Astrocyte (in vitro differentiated cells and primary cell): ENCODE measurements at regions not wholly inside any gene's neighbourhood (a gene's known extent, or its start where the extent isn't known, plus 50 kb on each side); places are given as distances from the start of the nearest gene placed in this dataset.

ENCODE experiments used
- DNase-seq: peaks from one replicate; pipeline ENCODE4 v3.0.0-alpha.2; 2010; ENCODE audit warnings: low read depth
- FAIRE-seq: peaks from 2 replicates; lab custom pipeline; 2011; peaks lifted over from hg19 to GRCh38; lab: Jason Lieb, UNC
- H2AFZ ChIP-seq: 2 replicates; pipeline ENCODE4 v1.6.0; 2012; ENCODE audit warnings: low read depth, low read length, inconsistent platforms
- H3K27ac ChIP-seq: 2 replicates; pipeline ENCODE4 v1.5.1; 2011; ENCODE audit warnings: low read depth, low read length, inconsistent platforms
- H3K27me3 ChIP-seq: 2 replicates; pipeline ENCODE4 v1.6.0; 2011; ENCODE audit warnings: low read length, inconsistent platforms; ENCODE audit not compliant: insufficient read depth
- H3K36me3 ChIP-seq: 2 replicates; pipeline ENCODE4 v1.5.1; 2011; ENCODE audit warnings: low read length, inconsistent platforms; ENCODE audit not compliant: insufficient read depth
- H3K4me1 ChIP-seq: 2 replicates; pipeline ENCODE4 v1.5.1; 2011; ENCODE audit warnings: low read length, inconsistent platforms; ENCODE audit not compliant: insufficient read depth
- H3K4me2 ChIP-seq: 2 replicates; pipeline ENCODE4 v1.6.0; 2012; ENCODE audit warnings: low read length, inconsistent platforms
- H3K4me3 ChIP-seq: 2 replicates; pipeline ENCODE4 v1.5.1; 2011; ENCODE audit warnings: low read depth, mild to moderate bottlenecking, low read length, inconsistent platforms; ENCODE audit not compliant: insufficient read depth
- H3K79me2 ChIP-seq: 2 replicates; pipeline ENCODE4 v1.6.0; 2012; ENCODE audit warnings: mild to moderate bottlenecking, low read length, inconsistent platforms; ENCODE audit not compliant: insufficient read depth
- H3K9ac ChIP-seq: 2 replicates; pipeline ENCODE4 v1.6.0; 2012; ENCODE audit warnings: mild to moderate bottlenecking, low read length, inconsistent platforms
- H3K9me3 ChIP-seq: 2 replicates; pipeline ENCODE4 v1.5.1; 2012; ENCODE audit warnings: low read depth, mild to moderate bottlenecking, low read length, inconsistent platforms; ENCODE audit not compliant: insufficient read depth
- H4K20me1 ChIP-seq: 2 replicates; pipeline ENCODE4 v1.6.0; 2012; ENCODE audit warnings: low read length, inconsistent platforms; ENCODE audit not compliant: insufficient read depth
- H3K27ac Mint-ChIP-seq: one replicate; pipeline ENCODE4 v1.8.0; 2021; ENCODE audit warnings: mild to moderate bottlenecking, mixed read lengths; ENCODE audit not compliant: unreplicated experiment
- H3K27me3 Mint-ChIP-seq: one replicate; pipeline ENCODE4 v1.8.0; 2021; ENCODE audit warnings: low read depth, mixed read lengths; ENCODE audit not compliant: unreplicated experiment
- H3K36me3 Mint-ChIP-seq: one replicate; pipeline ENCODE4 v1.8.0; 2021; ENCODE audit warnings: low read depth, mixed read lengths; ENCODE audit not compliant: unreplicated experiment
- H3K4me1 Mint-ChIP-seq: one replicate; pipeline ENCODE4 v1.8.0; 2021; ENCODE audit warnings: low read depth, mixed read lengths; ENCODE audit not compliant: unreplicated experiment
- H3K4me3 Mint-ChIP-seq: one replicate; pipeline ENCODE4 v1.8.0; 2021; ENCODE audit warnings: mild to moderate bottlenecking, moderate library complexity, mixed read lengths; ENCODE audit not compliant: unreplicated experiment
- H3K9me3 Mint-ChIP-seq: one replicate; pipeline ENCODE4 v1.8.0; 2021; ENCODE audit warnings: mild to moderate bottlenecking, mixed read lengths; ENCODE audit not compliant: unreplicated experiment
- CTCF ChIP-seq: IDR thresholded peaks from 2 replicates; pipeline ENCODE4 v1.5.1; 2011; ENCODE audit warnings: low read depth, mild to moderate bottlenecking, inconsistent platforms, low read length, moderate library complexity; ENCODE audit not compliant: insufficient read depth
- EZH2 ChIP-seq: IDR thresholded peaks from 2 replicates; pipeline ENCODE4 v1.6.1; 2012; ENCODE audit warnings: mild to moderate bottlenecking, low read length, inconsistent platforms; ENCODE audit not compliant: insufficient read depth

GRCh38 chr22:47902646-47903180 is 1140.3 kb downstream of the TBC1D22A start:
- no peaks in the 10 kb centered on the region for H3K79me2 ChIP-seq
- no peak overlapping the region for H3K4me3 Mint-ChIP-seq
- H3K27ac ChIP-seq, result no peak overlapping the region
- H2AFZ ChIP-seq, result no peak overlapping the region
- FAIRE-seq (no peak), DNase-seq (no peak)
- H3K27me3 ChIP-seq, result no peaks in the 10 kb centered on the region
- H3K4me1 Mint-ChIP-seq, result no peaks in the 10 kb centered on the region
- H3K4me1 ChIP-seq, result no peaks in the 10 kb centered on the region
- H3K36me3 Mint-ChIP-seq, result no peaks in the 10 kb centered on the region
- H3K27me3 Mint-ChIP-seq, result no peaks in the 10 kb centered on the region
- H3K9me3 ChIP-seq, result peaks cover 11% of the 10 kb centered on the region
- no peaks in the 10 kb centered on the region for H4K20me1 ChIP-seq
- H3K4me3 ChIP-seq, result no peak overlapping the region
- H3K9ac ChIP-seq, result no peak overlapping the region
- H3K4me2 ChIP-seq, result no peak overlapping the region
- TF ChIP-seq EZH2 (no peak), CTCF (no peak)
- H3K9me3 Mint-ChIP-seq, result peaks cover 3% of the 10 kb centered on the region
- no peaks in the 10 kb centered on the region for H3K36me3 ChIP-seq
- H3K27ac Mint-ChIP-seq, result no peak overlapping the region

GRCh38 chr22:47901911-47902310 is 1139.5 kb downstream of the TBC1D22A start:
- Histone ChIP-seq H4K20me1 (no peaks in the 10 kb centered on the region), H3K4me3 (no peak overlapping the region), H3K4me2 (no peak overlapping the region), H3K27me3 (no peaks in the 10 kb centered on the region), H3K9ac (no peak overlapping the region), H3K4me1 (no peaks in the 10 kb centered on the region), H3K79me2 (no peaks in the 10 kb centered on the region), H3K9me3 (peaks cover 11% of the 10 kb centered on the region), H3K27ac (no peak overlapping the region), H2AFZ (no peak overlapping the region), H3K36me3 (no peaks in the 10 kb centered on the region)
- H3K27me3 Mint-ChIP-seq, result no peaks in the 10 kb centered on the region
- no peaks in the 10 kb centered on the region for H3K4me1 Mint-ChIP-seq
- no peak for FAIRE-seq
- H3K27ac Mint-ChIP-seq, result no peak overlapping the region
- no peak for TF ChIP-seq EZH2
- no peaks in the 10 kb centered on the region for H3K36me3 Mint-ChIP-seq
- DNase-seq, result no peak
- no peak overlapping the region for H3K4me3 Mint-ChIP-seq
- peaks cover 3% of the 10 kb centered on the region for H3K9me3 Mint-ChIP-seq

GRCh38 chr22:47899894-47900293 is 1137.4 kb downstream of the TBC1D22A start:
- Mint-ChIP-seq H3K27me3 (no peaks in the 10 kb centered on the region), H3K27ac (no peak overlapping the region), H3K9me3 (no peaks in the 10 kb centered on the region), H3K4me3 (no peak overlapping the region), H3K36me3 (no peaks in the 10 kb centered on the region), H3K4me1 (no peaks in the 10 kb centered on the region)
- H3K27me3 ChIP-seq, result no peaks in the 10 kb centered on the region
- H3K9me3 ChIP-seq, result peaks cover 3% of the 10 kb centered on the region
- H3K4me2 ChIP-seq, result no peak overlapping the region
- no peak overlapping the region for H3K9ac ChIP-seq
- no peak overlapping the region for H3K4me3 ChIP-seq
- DNase-seq (no peak), FAIRE-seq (no peak)
- no peaks in the 10 kb centered on the region for H3K4me1 ChIP-seq
- TF ChIP-seq EZH2, result no peak
- no peak for TF ChIP-seq CTCF
- no peaks in the 10 kb centered on the region for H3K36me3 ChIP-seq
- H3K27ac ChIP-seq, result no peak overlapping the region
- no peak overlapping the region for H2AFZ ChIP-seq
- H3K79me2 ChIP-seq, result no peaks in the 10 kb centered on the region
- no peaks in the 10 kb centered on the region for H4K20me1 ChIP-seq
